CD1c-positive myeloid dendritic cell (primary cell): ENCODE measurements at regions not wholly inside any gene's neighbourhood (a gene's known extent, or its start where the extent isn't known, plus 50 kb on each side); places are given as distances from the start of the nearest gene placed in this dataset.
"Not testable (repeated sequence)": the region's sequence is repeated elsewhere in the genome, so short reads cannot be mapped to it uniquely, and the experiment has no call there.

Source experiments
- DNase-seq: peaks from one replicate; pipeline ENCODE4 v3.0.0-alpha.2; 2016; ENCODE audit errors: extremely low spot score

GRCh38 chr2:186991766-186992417 is 142.9 kb upstream of the ZSWIM2 start:
- DNase-seq: no peak

- no peak for DNase-seq
These were observed 136.0 kb upstream of the ZSWIM2 start for GRCh38 chr2:186984966-186985365.

- no peak for DNase-seq
These were observed 135.5 kb upstream of the ZSWIM2 start for GRCh38 chr2:186984481-186984880.

GRCh38 chr2:186980787-186981550 is 132.0 kb upstream of the ZSWIM2 start:
- DNase-seq: no peak

GRCh38 chr2:186980117-186980442 is 131.1 kb upstream of the ZSWIM2 start:
- DNase-seq: no peak

GRCh38 chr2:186979439-186980116 is 130.6 kb upstream of the ZSWIM2 start:
- no peak for DNase-seq

- DNase-seq: no peak
These were observed 128.6 kb upstream of the ZSWIM2 start for GRCh38 chr2:186977433-186978045.

- no peak for DNase-seq
These were observed 127.4 kb upstream of the ZSWIM2 start for GRCh38 chr2:186976329-186976728.

- DNase-seq: no peak
These were observed 123.5 kb upstream of the ZSWIM2 start for GRCh38 chr2:186972281-186972970.

- DNase-seq: no peak
These were observed 119.3 kb upstream of the ZSWIM2 start for GRCh38 chr2:186968277-186968676.

GRCh38 chr2:186966015-186966414 is 117.0 kb upstream of the ZSWIM2 start:
- no peak for DNase-seq

GRCh38 chr2:186962085-186962747 is 113.2 kb upstream of the ZSWIM2 start:
- DNase-seq: no peak

GRCh38 chr2:186960241-186960640 is 111.3 kb upstream of the ZSWIM2 start:
- DNase-seq: not testable (repeated sequence)

GRCh38 chr2:186959486-186959885 is 110.5 kb upstream of the ZSWIM2 start:
- no peak for DNase-seq

GRCh38 chr2:186950694-186951093 is 101.7 kb upstream of the ZSWIM2 start:
- no peak for DNase-seq

- DNase-seq: no peak
These were observed 100.8 kb upstream of the ZSWIM2 start for GRCh38 chr2:186949726-186950256.

- no peak for DNase-seq
These were observed 98.5 kb upstream of the ZSWIM2 start for GRCh38 chr2:186947516-186947915.

GRCh38 chr2:186946896-186947467 is 98.0 kb upstream of the ZSWIM2 start:
- DNase-seq: no peak

GRCh38 chr2:186941853-186942252 is 92.9 kb upstream of the ZSWIM2 start:
- no peak for DNase-seq

GRCh38 chr2:186940463-186940862 is 91.5 kb upstream of the ZSWIM2 start:
- no peak for DNase-seq

GRCh38 chr2:186934420-186934819 is 85.5 kb upstream of the ZSWIM2 start:
- no peak for DNase-seq
